GM18909 (cell line): ENCODE measurements at regions not wholly inside any gene's neighbourhood (a gene's known extent, or its start where the extent isn't known, plus 50 kb on each side); places are given as distances from the start of the nearest gene placed in this dataset.
"Not testable (repeated sequence)": the region's sequence is repeated elsewhere in the genome, so short reads cannot be mapped to it uniquely, and the experiment has no call there.

ENCODE experiments used
- ATAC-seq: cut with Tn5 transposase; IDR thresholded peaks from one replicate; pipeline ENCODE4 v1.9.1; 2021; ENCODE audit warnings: mild to moderate bottlenecking; ENCODE audit not compliant: unreplicated experiment, poor library complexity

GRCh38 chr2:185372188-185372587, 366.4 kb upstream of the FSIP2 start:
- no peak for ATAC-seq

- no peak for ATAC-seq
Observed at GRCh38 chr2:185373229-185373628, 365.4 kb upstream of the FSIP2 start.

- ATAC-seq: no peak
Observed at GRCh38 chr2:185374878-185375277, 363.7 kb upstream of the FSIP2 start.

GRCh38 chr2:185375731-185376130, 362.9 kb upstream of the FSIP2 start:
- no peak for ATAC-seq

GRCh38 chr2:185381631-185382030, 357.0 kb upstream of the FSIP2 start:
- ATAC-seq: no peak

- no peak for ATAC-seq
Observed at GRCh38 chr2:185384822-185385560, 353.6 kb upstream of the FSIP2 start.

GRCh38 chr2:185388226-185388625, 350.4 kb upstream of the FSIP2 start:
- no peak for ATAC-seq

GRCh38 chr2:185391543-185391942, 347.1 kb upstream of the FSIP2 start:
- no peak for ATAC-seq

- no peak for ATAC-seq
Observed at GRCh38 chr2:185393091-185393490, 345.5 kb upstream of the FSIP2 start.

- ATAC-seq: no peak
Observed at GRCh38 chr2:185402474-185402873, 336.1 kb upstream of the FSIP2 start.

- no peak for ATAC-seq
Observed at GRCh38 chr2:185404578-185404977, 334.0 kb upstream of the FSIP2 start.

- ATAC-seq: no peak
Observed at GRCh38 chr2:185417111-185417510, 321.5 kb upstream of the FSIP2 start.

- no peak for ATAC-seq
Observed at GRCh38 chr2:185417688-185418087, 320.9 kb upstream of the FSIP2 start.

- ATAC-seq: not testable (repeated sequence)
Observed at GRCh38 chr2:185424958-185425629, 313.5 kb upstream of the FSIP2 start.

- no peak for ATAC-seq
Observed at GRCh38 chr2:185428000-185428399, 310.6 kb upstream of the FSIP2 start.

GRCh38 chr2:185433824-185434223, 304.8 kb upstream of the FSIP2 start:
- ATAC-seq: no peak

- ATAC-seq: no peak
Observed at GRCh38 chr2:185436787-185437372, 301.7 kb upstream of the FSIP2 start.

- ATAC-seq: no peak
Observed at GRCh38 chr2:185441486-185442005, 297.1 kb upstream of the FSIP2 start.

GRCh38 chr2:185456517-185456916, 282.1 kb upstream of the FSIP2 start:
- ATAC-seq: no peak

GRCh38 chr2:185463481-185463880, 275.1 kb upstream of the FSIP2 start:
- ATAC-seq: no peak

GRCh38 chr2:185466915-185467314, 271.7 kb upstream of the FSIP2 start:
- peak; percentile 54 for ATAC-seq
